H1 (cell line): ENCODE measurements at regions not wholly inside any gene's neighbourhood (a gene's known extent, or its start where the extent isn't known, plus 50 kb on each side); places are given as distances from the start of the nearest gene placed in this dataset.

ENCODE experiments used
- EZH2 ChIP-seq: fragments of 200-600 bp; sonication (generic); IDR thresholded peaks from 2 replicates; pipeline ENCODE4 v1.7.1; 2012; ENCODE audit warnings: low read depth, mild to moderate bottlenecking, moderate library complexity, low read length, inconsistent platforms; ENCODE audit not compliant: severe bottlenecking
- KDM1A ChIP-seq: fragments of 200-600, 300-600 bp; sonication (generic); IDR thresholded peaks from 2 replicates; pipeline ENCODE4 v1.7.1; 2016; ENCODE audit warnings: mild to moderate bottlenecking, low read length, borderline replicate concordance
- KDM5A ChIP-seq: fragments of 200-600 bp; IDR thresholded peaks from 2 replicates; pipeline ENCODE4 v1.7.1; 2012; ENCODE audit warnings: mild to moderate bottlenecking, low read length, inconsistent platforms, mixed read lengths
- SIRT6 ChIP-seq: IDR thresholded peaks from one replicate; pipeline ENCODE4 v1.7.1; 2012; ENCODE audit warnings: low read length, inconsistent platforms
- SIX5 ChIP-seq: IDR thresholded peaks from 2 replicates; pipeline ENCODE4 v1.6.1; 2011; ENCODE audit warnings: mild to moderate bottlenecking, low read depth, low read length
- TAF7 ChIP-seq: optimal IDR thresholded peaks from 2 replicates; pipeline ENCODE3; 2011; ENCODE audit warnings: low read depth, mild to moderate bottlenecking, inconsistent platforms, low read length, moderate library complexity, borderline replicate concordance
- TF ChIP-seq, protein P1 (sequence below): fragments of 300-600 bp; sonication (generic); IDR thresholded peaks from 2 replicates; pipeline ENCODE4 v1.7.1; 2012; ENCODE audit warnings: low read length, moderate library complexity, mild to moderate bottlenecking, inconsistent platforms; ENCODE audit not compliant: insufficient replicate concordance

DNA sequence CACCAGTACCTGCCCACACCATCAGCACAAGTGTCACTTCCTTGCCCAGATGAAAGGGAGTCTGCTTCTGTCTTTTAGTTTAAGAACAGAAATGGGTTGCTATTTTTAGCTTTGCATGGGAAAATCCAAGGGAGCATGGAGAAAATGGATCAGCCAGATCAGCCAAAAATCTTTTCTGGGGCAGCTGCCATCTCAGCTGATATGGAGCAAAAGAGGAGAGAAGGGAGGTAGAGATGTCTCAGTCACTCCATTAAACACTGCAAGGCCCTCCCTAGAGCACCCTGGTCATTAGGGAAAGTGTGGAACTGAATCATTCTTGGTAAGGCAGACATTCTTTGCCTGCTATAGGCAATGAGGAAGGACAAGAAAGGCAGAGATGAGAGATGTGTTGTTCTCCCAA lies 79.9 kb downstream of the CTAGE1 start (continued):
- TF ChIP-seq, protein P1, sequence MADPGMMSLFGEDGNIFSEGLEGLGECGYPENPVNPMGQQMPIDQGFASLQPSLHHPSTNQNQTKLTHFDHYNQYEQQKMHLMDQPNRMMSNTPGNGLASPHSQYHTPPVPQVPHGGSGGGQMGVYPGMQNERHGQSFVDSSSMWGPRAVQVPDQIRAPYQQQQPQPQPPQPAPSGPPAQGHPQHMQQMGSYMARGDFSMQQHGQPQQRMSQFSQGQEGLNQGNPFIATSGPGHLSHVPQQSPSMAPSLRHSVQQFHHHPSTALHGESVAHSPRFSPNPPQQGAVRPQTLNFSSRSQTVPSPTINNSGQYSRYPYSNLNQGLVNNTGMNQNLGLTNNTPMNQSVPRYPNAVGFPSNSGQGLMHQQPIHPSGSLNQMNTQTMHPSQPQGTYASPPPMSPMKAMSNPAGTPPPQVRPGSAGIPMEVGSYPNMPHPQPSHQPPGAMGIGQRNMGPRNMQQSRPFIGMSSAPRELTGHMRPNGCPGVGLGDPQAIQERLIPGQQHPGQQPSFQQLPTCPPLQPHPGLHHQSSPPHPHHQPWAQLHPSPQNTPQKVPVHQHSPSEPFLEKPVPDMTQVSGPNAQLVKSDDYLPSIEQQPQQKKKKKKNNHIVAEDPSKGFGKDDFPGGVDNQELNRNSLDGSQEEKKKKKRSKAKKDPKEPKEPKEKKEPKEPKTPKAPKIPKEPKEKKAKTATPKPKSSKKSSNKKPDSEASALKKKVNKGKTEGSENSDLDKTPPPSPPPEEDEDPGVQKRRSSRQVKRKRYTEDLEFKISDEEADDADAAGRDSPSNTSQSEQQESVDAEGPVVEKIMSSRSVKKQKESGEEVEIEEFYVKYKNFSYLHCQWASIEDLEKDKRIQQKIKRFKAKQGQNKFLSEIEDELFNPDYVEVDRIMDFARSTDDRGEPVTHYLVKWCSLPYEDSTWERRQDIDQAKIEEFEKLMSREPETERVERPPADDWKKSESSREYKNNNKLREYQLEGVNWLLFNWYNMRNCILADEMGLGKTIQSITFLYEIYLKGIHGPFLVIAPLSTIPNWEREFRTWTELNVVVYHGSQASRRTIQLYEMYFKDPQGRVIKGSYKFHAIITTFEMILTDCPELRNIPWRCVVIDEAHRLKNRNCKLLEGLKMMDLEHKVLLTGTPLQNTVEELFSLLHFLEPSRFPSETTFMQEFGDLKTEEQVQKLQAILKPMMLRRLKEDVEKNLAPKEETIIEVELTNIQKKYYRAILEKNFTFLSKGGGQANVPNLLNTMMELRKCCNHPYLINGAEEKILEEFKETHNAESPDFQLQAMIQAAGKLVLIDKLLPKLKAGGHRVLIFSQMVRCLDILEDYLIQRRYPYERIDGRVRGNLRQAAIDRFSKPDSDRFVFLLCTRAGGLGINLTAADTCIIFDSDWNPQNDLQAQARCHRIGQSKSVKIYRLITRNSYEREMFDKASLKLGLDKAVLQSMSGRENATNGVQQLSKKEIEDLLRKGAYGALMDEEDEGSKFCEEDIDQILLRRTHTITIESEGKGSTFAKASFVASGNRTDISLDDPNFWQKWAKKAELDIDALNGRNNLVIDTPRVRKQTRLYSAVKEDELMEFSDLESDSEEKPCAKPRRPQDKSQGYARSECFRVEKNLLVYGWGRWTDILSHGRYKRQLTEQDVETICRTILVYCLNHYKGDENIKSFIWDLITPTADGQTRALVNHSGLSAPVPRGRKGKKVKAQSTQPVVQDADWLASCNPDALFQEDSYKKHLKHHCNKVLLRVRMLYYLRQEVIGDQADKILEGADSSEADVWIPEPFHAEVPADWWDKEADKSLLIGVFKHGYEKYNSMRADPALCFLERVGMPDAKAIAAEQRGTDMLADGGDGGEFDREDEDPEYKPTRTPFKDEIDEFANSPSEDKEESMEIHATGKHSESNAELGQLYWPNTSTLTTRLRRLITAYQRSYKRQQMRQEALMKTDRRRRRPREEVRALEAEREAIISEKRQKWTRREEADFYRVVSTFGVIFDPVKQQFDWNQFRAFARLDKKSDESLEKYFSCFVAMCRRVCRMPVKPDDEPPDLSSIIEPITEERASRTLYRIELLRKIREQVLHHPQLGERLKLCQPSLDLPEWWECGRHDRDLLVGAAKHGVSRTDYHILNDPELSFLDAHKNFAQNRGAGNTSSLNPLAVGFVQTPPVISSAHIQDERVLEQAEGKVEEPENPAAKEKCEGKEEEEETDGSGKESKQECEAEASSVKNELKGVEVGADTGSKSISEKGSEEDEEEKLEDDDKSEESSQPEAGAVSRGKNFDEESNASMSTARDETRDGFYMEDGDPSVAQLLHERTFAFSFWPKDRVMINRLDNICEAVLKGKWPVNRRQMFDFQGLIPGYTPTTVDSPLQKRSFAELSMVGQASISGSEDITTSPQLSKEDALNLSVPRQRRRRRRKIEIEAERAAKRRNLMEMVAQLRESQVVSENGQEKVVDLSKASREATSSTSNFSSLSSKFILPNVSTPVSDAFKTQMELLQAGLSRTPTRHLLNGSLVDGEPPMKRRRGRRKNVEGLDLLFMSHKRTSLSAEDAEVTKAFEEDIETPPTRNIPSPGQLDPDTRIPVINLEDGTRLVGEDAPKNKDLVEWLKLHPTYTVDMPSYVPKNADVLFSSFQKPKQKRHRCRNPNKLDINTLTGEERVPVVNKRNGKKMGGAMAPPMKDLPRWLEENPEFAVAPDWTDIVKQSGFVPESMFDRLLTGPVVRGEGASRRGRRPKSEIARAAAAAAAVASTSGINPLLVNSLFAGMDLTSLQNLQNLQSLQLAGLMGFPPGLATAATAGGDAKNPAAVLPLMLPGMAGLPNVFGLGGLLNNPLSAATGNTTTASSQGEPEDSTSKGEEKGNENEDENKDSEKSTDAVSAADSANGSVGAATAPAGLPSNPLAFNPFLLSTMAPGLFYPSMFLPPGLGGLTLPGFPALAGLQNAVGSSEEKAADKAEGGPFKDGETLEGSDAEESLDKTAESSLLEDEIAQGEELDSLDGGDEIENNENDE = no peak
- no peak for TF ChIP-seq SIX5
- no peak for TF ChIP-seq KDM1A
- TF ChIP-seq SIRT6 = no peak
- TF ChIP-seq KDM5A = no peak
- no peak for TF ChIP-seq TAF7
- TF ChIP-seq EZH2 = no peak
